H1 (cell line): ENCODE measurements at regions not wholly inside any gene's neighbourhood (a gene's known extent, or its start where the extent isn't known, plus 50 kb on each side); places are given as distances from the start of the nearest gene placed in this dataset.

Experiments used
- CTCF ChIA-PET: fragments of 300-600 bp; sonication (Branson Sonifier 250); formaldehyde crosslinking; loops from one replicate; lab custom pipeline; 2021; ENCODE audit not compliant: partially characterized antibody; lab: Charles Lee
- POLR2A ChIA-PET: fragments of 300-600 bp; sonication (Branson Sonifier 250); formaldehyde crosslinking; loops from one replicate; lab custom pipeline; 2021; ENCODE audit warnings: inconsistent platforms; ENCODE audit not compliant: partially characterized antibody; lab: Charles Lee
- DNase-seq, 2 experiments: peaks; one replicate each; pipeline versions ENCODE4 v3.0.0 to v3.0.0-alpha.2; 2010 to 2022; ENCODE audit warnings: low spot score in 2 of 2, low read depth in 1 of 2, mixed read lengths in 1 of 2
- FAIRE-seq: peaks from 2 replicates; lab custom pipeline; 2011; peaks lifted over from hg19 to GRCh38; lab: Jason Lieb, UNC
- H2AFZ ChIP-seq: 2 replicates; pipeline ENCODE4 v1.8.1; 2012; ENCODE audit warnings: low read length, inconsistent platforms
- H2AK5ac ChIP-seq: 2 replicates; pipeline ENCODE4 v1.6.1; 2013; ENCODE audit warnings: low read depth, low read length
- H2BK120ac ChIP-seq: replicated peaks from 2 replicates; pipeline ENCODE3; 2013; ENCODE audit warnings: low read depth, low read length, inconsistent platforms
- H2BK12ac ChIP-seq: 2 replicates; pipeline ENCODE4 v1.6.1; 2013; ENCODE audit warnings: low read depth, low read length
- H2BK15ac ChIP-seq: 2 replicates; pipeline ENCODE4 v1.6.1; 2013; ENCODE audit warnings: low read length
- H2BK20ac ChIP-seq: 2 replicates; pipeline ENCODE4 v1.6.1; 2013; ENCODE audit warnings: low read length
- H2BK5ac ChIP-seq: 2 replicates; pipeline ENCODE4 v1.6.1; 2013; ENCODE audit warnings: low read depth, low read length
- H3K14ac ChIP-seq: 2 replicates; pipeline ENCODE4 v1.6.1; 2013; ENCODE audit warnings: inconsistent platforms; ENCODE audit not compliant: insufficient read length
- H3K18ac ChIP-seq: 2 replicates; pipeline ENCODE4 v1.6.1; 2013; ENCODE audit warnings: low read length; ENCODE audit errors: extremely low read depth
- H3K23ac ChIP-seq: 2 replicates; pipeline ENCODE4 v1.6.1; 2013; ENCODE audit warnings: inconsistent platforms; ENCODE audit not compliant: insufficient read length
- H3K23me2 ChIP-seq: 2 replicates; pipeline ENCODE4 v1.6.1; 2013; ENCODE audit warnings: low read depth, low read length
- H3K27ac ChIP-seq: 2 replicates; pipeline ENCODE4 v1.6.1; 2011; ENCODE audit warnings: low read depth, low read length, inconsistent platforms
- H3K27me3 ChIP-seq, 4 experiments: replicated peaks in 1 of 4; 1 replicate in 1 of 4; 2 replicates in 3 of 4; pipeline versions ENCODE4 v1.6.1 to v1.8.1; 2011 to 2013; ENCODE audit warnings: low read length in 3 of 4, mild to moderate bottlenecking in 3 of 4, inconsistent platforms in 2 of 4, mixed read lengths in 2 of 4, moderate library complexity in 1 of 4; ENCODE audit not compliant: control insufficient read depth in 3 of 4, insufficient read depth in 3 of 4; ENCODE audit errors: extremely low read depth in 1 of 4
- H3K36me3 ChIP-seq, 4 experiments: 2 replicates each; pipeline versions ENCODE4 v1.6.1 to v1.8.1; 2011 to 2013; ENCODE audit warnings: mild to moderate bottlenecking in 4 of 4, low read length in 3 of 4, moderate library complexity in 2 of 4, control low read depth in 1 of 4, inconsistent platforms in 1 of 4; ENCODE audit not compliant: insufficient read depth in 4 of 4, control insufficient read depth in 2 of 4
- H3K4ac ChIP-seq: replicated peaks from 2 replicates; pipeline ENCODE3; 2013; ENCODE audit warnings: low read length, low read depth, mixed read lengths, inconsistent platforms; ENCODE audit not compliant: insufficient read length
- H3K4me1 ChIP-seq, 4 experiments: replicated peaks in 1 of 4; 1 replicate in 1 of 4; 2 replicates in 3 of 4; pipeline versions ENCODE4 v1.6.1 to v1.8.1; 2011 to 2013; ENCODE audit warnings: low read length in 3 of 4, inconsistent platforms in 2 of 4, mixed read lengths in 1 of 4; ENCODE audit not compliant: insufficient read depth in 4 of 4, control insufficient read depth in 3 of 4
- H3K4me2 ChIP-seq, 2 experiments: 2 replicates each; pipeline versions ENCODE4 v1.6.1 to v1.8.1; 2011 to 2013; ENCODE audit warnings: low read depth in 2 of 2, low read length in 2 of 2, control low read depth in 1 of 2, inconsistent platforms in 1 of 2, mild to moderate bottlenecking in 1 of 2; ENCODE audit not compliant: insufficient read depth in 1 of 2
- H3K4me3 ChIP-seq, 4 experiments: fragments of 200-600, 300-600 bp in 1 of 4; sonication (generic), shearing (Covaris generic), sonication (Bioruptor Twin) in 1 of 4; 2 replicates each; pipeline versions ENCODE4 v1.5.1 to v1.8.1; 2011 to 2016; ENCODE audit warnings: low read length in 4 of 4, low read depth in 3 of 4, control low read depth in 2 of 4, inconsistent platforms in 2 of 4, mild to moderate bottlenecking in 2 of 4, mixed read lengths in 1 of 4, moderate library complexity in 1 of 4; ENCODE audit not compliant: insufficient read depth in 2 of 4; ENCODE audit errors: extremely low read depth in 1 of 4
- H3K56ac ChIP-seq: replicated peaks from 2 replicates; pipeline ENCODE3; 2013; ENCODE audit warnings: low read depth, mild to moderate bottlenecking, mixed read lengths, low read length, inconsistent platforms; ENCODE audit not compliant: insufficient read length
- H3K79me1 ChIP-seq: 2 replicates; pipeline ENCODE4 v1.6.1; 2013; ENCODE audit warnings: low read depth, low read length, control low read depth
- H3K79me2 ChIP-seq, 2 experiments: 2 replicates each; pipeline versions ENCODE4 v1.6.1 to v1.8.1; 2012 to 2013; ENCODE audit warnings: low read length in 2 of 2, mild to moderate bottlenecking in 2 of 2, inconsistent platforms in 1 of 2; ENCODE audit not compliant: insufficient read depth in 2 of 2, control insufficient read depth in 1 of 2
- H3K9ac ChIP-seq, 4 experiments: replicated peaks in 1 of 4; 1 replicate in 1 of 4; 2 replicates in 3 of 4; pipeline versions ENCODE4 v1.6.1 to v1.8.1; 2011 to 2013; ENCODE audit warnings: low read depth in 3 of 4, low read length in 3 of 4, control low read depth in 2 of 4, mild to moderate bottlenecking in 2 of 4, moderate library complexity in 2 of 4, inconsistent platforms in 1 of 4; ENCODE audit errors: extremely low read depth in 1 of 4
- H3K9me3 ChIP-seq, 2 experiments: 2 replicates each; pipeline versions ENCODE4 v1.6.1 to v1.8.1; 2012 to 2013; ENCODE audit warnings: mild to moderate bottlenecking in 2 of 2, moderate library complexity in 2 of 2, control low read depth in 1 of 2, inconsistent platforms in 1 of 2, low read depth in 1 of 2, low read length in 1 of 2, mixed read lengths in 1 of 2; ENCODE audit not compliant: insufficient read depth in 2 of 2
- H4K20me1 ChIP-seq, 2 experiments: replicated peaks in 1 of 2; 2 replicates each; pipeline versions ENCODE3 to v1.8.1; 2011 to 2013; ENCODE audit warnings: inconsistent platforms in 2 of 2, low read length in 2 of 2, mild to moderate bottlenecking in 1 of 2; ENCODE audit not compliant: insufficient read depth in 2 of 2, control insufficient read depth in 1 of 2
- H4K5ac ChIP-seq: 2 replicates; pipeline ENCODE4 v1.6.1; 2013; ENCODE audit warnings: low read length, low read depth, mixed read lengths, inconsistent platforms; ENCODE audit not compliant: insufficient read length
- H4K8ac ChIP-seq: 2 replicates; pipeline ENCODE4 v1.8.0; 2013; ENCODE audit warnings: mild to moderate bottlenecking, moderate library complexity, low read length, inconsistent platforms; ENCODE audit not compliant: insufficient read depth; ENCODE audit errors: extremely low read depth
- H4K91ac ChIP-seq: replicated peaks from 2 replicates; pipeline ENCODE3; 2013; ENCODE audit warnings: low read length, mixed read lengths, inconsistent platforms; ENCODE audit not compliant: insufficient read length
- EP300 ChIP-seq, 2 experiments: IDR thresholded peaks; 1 replicate in 1 of 2; 2 replicates in 1 of 2; pipeline ENCODE4 v1.6.1; 2011 to 2012; ENCODE audit warnings: low read depth in 2 of 2, low read length in 2 of 2, mild to moderate bottlenecking in 2 of 2, borderline replicate concordance in 1 of 2, inconsistent platforms in 1 of 2, moderate library complexity in 1 of 2
- EZH2 ChIP-seq: fragments of 200-600 bp; sonication (generic); IDR thresholded peaks from 2 replicates; pipeline ENCODE4 v1.7.1; 2012; ENCODE audit warnings: low read depth, mild to moderate bottlenecking, moderate library complexity, low read length, inconsistent platforms; ENCODE audit not compliant: severe bottlenecking
- HDAC6 ChIP-seq: IDR thresholded peaks from one replicate; pipeline ENCODE4 v1.7.1; 2012; ENCODE audit warnings: low read depth, mild to moderate bottlenecking, inconsistent platforms, low read length, moderate library complexity
- POU5F1 ChIP-seq: IDR thresholded peaks from 2 replicates; pipeline ENCODE4 v1.6.1; 2011; ENCODE audit warnings: low read depth, mild to moderate bottlenecking, low read length, moderate library complexity
- SUZ12 ChIP-seq: fragments of 200-600 bp; sonication (generic); IDR thresholded peaks from 2 replicates; pipeline ENCODE4 v1.6.1; 2012; ENCODE audit warnings: mild to moderate bottlenecking, inconsistent platforms, low read length, moderate library complexity, mixed read lengths
- TAF1 ChIP-seq: IDR thresholded peaks from 2 replicates; pipeline ENCODE4 v1.6.1; 2011; ENCODE audit warnings: mild to moderate bottlenecking, low read depth, low read length
- TEAD4 ChIP-seq: IDR thresholded peaks from 2 replicates; pipeline ENCODE4 v1.6.1; 2012; ENCODE audit warnings: low read depth, low read length, inconsistent platforms, mixed read lengths
- ZNF274 ChIP-seq: IDR thresholded peaks from 2 replicates; pipeline ENCODE4 v1.7.0; 2012; ENCODE audit warnings: low read length, borderline replicate concordance; ENCODE audit errors: extremely low read depth
- WGBS, 2 experiments: shearing (Covaris generic) in 1 of 2; methylation state at CpG; one replicate each; pipeline versions ENCODE4 v1.1.6 to v1.1.7; 2013 to 2015; ENCODE audit warnings: low lambda C conversion rate in 2 of 2, mixed read lengths in 2 of 2, inconsistent platforms in 1 of 2, low coverage in 1 of 2, missing lambda C conversion rate in 1 of 2; ENCODE audit not compliant: insufficient replicate concordance in 2 of 2, insufficient coverage in 1 of 2, insufficient read length in 1 of 2; ENCODE audit errors: extremely low coverage in 1 of 2, missing lambda C conversion rate in 1 of 2; 5-methylcytosine and 5-hydroxymethylcytosine counted together
- TF ChIP-seq, protein P1 (sequence below): IDR thresholded peaks from 2 replicates; pipeline ENCODE4 v1.6.1; 2012; ENCODE audit warnings: inconsistent platforms

- H3K4ac ChIP-seq, result no peak overlapping the region
- H3K36me3 ChIP-seq, result no peaks in the 10 kb centered on the region
- H3K79me2 ChIP-seq, result no peaks in the 10 kb centered on the region
- no peaks in the 10 kb centered on the region for H3K23me2 ChIP-seq
- no peaks in the 10 kb centered on the region for H3K79me1 ChIP-seq
- no peak overlapping the region for H4K91ac ChIP-seq
- no peak overlapping the region for H2AK5ac ChIP-seq
- no peaks in the 10 kb centered on the region for H3K27me3 ChIP-seq
- CTCF ChIA-PET, result no interaction called here
- no peak overlapping the region for H3K18ac ChIP-seq
- no peak overlapping the region for H3K56ac ChIP-seq
- no peak overlapping the region for H2BK120ac ChIP-seq
- no peak overlapping the region for H2BK20ac ChIP-seq
- whole genome bisulfite sequencing, 2 experiments, result 92% methylated on average over 6 of the region's 6 CpGs; no CpG with 5 or more reads in 1 of the 2 experiments
- H3K4me1 ChIP-seq, result no peaks in the 10 kb centered on the region
- H3K23ac ChIP-seq, result no peak overlapping the region
- FAIRE-seq (no peak), DNase-seq (no peak)
- no peak overlapping the region for H2BK12ac ChIP-seq
- no peaks in the 10 kb centered on the region for H3K9me3 ChIP-seq
- no peak overlapping the region for H3K4me2 ChIP-seq
- H2AFZ ChIP-seq, result no peak overlapping the region
- H4K5ac ChIP-seq, result no peak overlapping the region
- no peak overlapping the region for H3K14ac ChIP-seq
- POLR2A ChIA-PET, result no interaction called here
- H3K4me3 ChIP-seq, result no peak overlapping the region
- H4K8ac ChIP-seq, result no peak overlapping the region
- no peaks in the 10 kb centered on the region for H4K20me1 ChIP-seq
- no peak overlapping the region for H2BK5ac ChIP-seq
- no peak overlapping the region for H3K27ac ChIP-seq
- H2BK15ac ChIP-seq, result no peak overlapping the region
- no peak overlapping the region for H3K9ac ChIP-seq
- TF ChIP-seq POU5F1 (no peak), TEAD4 (no peak), EP300 (IDR thresholded peaks at IDR 0.05; ENCODE audit: borderline replicate concordance in 1 of 2, low read depth in 2 of 2, low read length in 2 of 2) (no peak), EZH2 (no peak), TAF1 (no peak), HDAC6 (no peak), SUZ12 (no peak), ZNF274 (no peak)
- TF ChIP-seq, protein P1, sequence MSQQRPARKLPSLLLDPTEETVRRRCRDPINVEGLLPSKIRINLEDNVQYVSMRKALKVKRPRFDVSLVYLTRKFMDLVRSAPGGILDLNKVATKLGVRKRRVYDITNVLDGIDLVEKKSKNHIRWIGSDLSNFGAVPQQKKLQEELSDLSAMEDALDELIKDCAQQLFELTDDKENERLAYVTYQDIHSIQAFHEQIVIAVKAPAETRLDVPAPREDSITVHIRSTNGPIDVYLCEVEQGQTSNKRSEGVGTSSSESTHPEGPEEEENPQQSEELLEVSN, result no peak
These were observed 73.5 kb upstream of the ARID1B start for GRCh38 chr6:156703719-156704118.
